ENCODE measurements at regions not wholly inside any gene's neighbourhood (a gene's known extent, or its start where the extent isn't known, plus 50 kb on each side); places are given as distances from the start of the nearest gene placed in this dataset.
"Not testable (repeated sequence)": the region's sequence is repeated elsewhere in the genome, so short reads cannot be mapped to it uniquely, and the experiment has no call there.

- 61 to 81% (median 74%) methylated on average over 2 of the region's 2 CpGs for WGBS, 5 donors
- Histone ChIP-seq H3K27ac (no peak overlapping the region), H3K36me3 (no peaks in the 10 kb centered on the region), H3K4me1 (no peaks in the 10 kb centered on the region), H3K27me3 (no peaks in the 10 kb centered on the region), H3K9me3 (no peaks in the 10 kb centered on the region), H3K4me3 (no peak overlapping the region)
- DNase-seq, result no peak
- intact Hi-C loops (cut with DNase I; ENCODE audit: low total_unique reads), result no loop called here
- TF ChIP-seq EP300 (IDR thresholded peaks at IDR 0.05) (no peak), POLR2A (IDR thresholded peaks at IDR 0.05) (no peak), POLR2AphosphoS5 (IDR thresholded peaks at IDR 0.05) (no peak), CTCF (IDR thresholded peaks at IDR 0.05) (no peak)
Measured at GRCh38 chr5:89178541-89178940, 295.6 kb upstream of the MEF2C start.

DNA sequence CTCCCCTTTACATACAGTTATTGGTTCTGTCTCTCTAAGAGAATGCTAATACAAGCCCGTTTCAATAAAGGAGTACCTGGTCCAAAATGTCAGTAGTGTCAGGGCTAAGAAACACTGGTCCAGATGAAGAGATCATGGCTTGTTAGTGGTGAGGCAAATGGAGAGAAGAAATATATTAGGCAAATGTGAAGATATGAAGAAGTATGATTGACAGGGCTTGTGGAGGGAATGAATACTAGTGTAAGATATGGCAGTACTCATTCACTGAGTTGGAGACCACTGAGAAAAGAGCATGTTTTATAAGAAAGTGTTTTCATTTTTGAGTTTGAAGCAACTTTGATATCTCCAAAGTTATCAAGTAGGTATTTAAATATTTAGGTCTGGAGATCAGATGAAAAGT, 290.5 kb upstream of the MEF2C start:
- no peak overlapping the region for H3K27ac ChIP-seq
- no peaks in the 10 kb centered on the region for H3K9me3 ChIP-seq
- H3K36me3 ChIP-seq, result no peaks in the 10 kb centered on the region
- TF ChIP-seq POLR2A (IDR thresholded peaks at IDR 0.05), result no peak
- no peak for TF ChIP-seq EP300 (IDR thresholded peaks at IDR 0.05)
- TF ChIP-seq POLR2AphosphoS5 (IDR thresholded peaks at IDR 0.05), result no peak
- TF ChIP-seq CTCF (IDR thresholded peaks at IDR 0.05), result no peak
- no peak for DNase-seq
- H3K4me3 ChIP-seq, result no peak overlapping the region
- H3K4me1 ChIP-seq, result no peaks in the 10 kb centered on the region
- intact Hi-C loops (cut with DNase I; ENCODE audit: low total_unique reads), result no loop called here
- no peaks in the 10 kb centered on the region for H3K27me3 ChIP-seq
- WGBS, 5 donors, result 65 to 82% (median 71%) methylated on average over 1 of the region's 1 CpG

DNA sequence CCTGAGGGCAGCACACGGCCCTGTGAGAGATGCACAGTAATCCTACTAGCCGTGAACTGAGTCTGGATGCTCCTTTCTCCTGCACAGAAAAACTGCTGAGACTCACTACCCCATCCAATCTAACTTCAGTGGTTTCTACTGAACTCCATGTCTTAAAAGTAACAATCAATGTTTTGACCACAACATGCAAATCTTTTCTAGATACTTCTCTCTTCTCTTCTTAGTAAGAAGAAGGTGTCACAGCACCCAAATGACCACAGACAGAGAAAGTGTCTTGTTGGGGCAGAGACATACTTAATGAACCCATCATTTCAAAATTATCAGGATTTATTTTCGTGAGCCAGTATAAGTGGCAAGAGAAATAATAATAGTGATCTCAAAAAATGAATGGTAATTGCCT, 285.8 kb upstream of the MEF2C start:
- H3K9me3 ChIP-seq, result no peaks in the 10 kb centered on the region
- H3K27ac ChIP-seq, result no peak overlapping the region
- TF ChIP-seq CTCF (IDR thresholded peaks at IDR 0.05) (no peak), POLR2A (IDR thresholded peaks at IDR 0.05) (no peak), POLR2AphosphoS5 (IDR thresholded peaks at IDR 0.05) (no peak), EP300 (IDR thresholded peaks at IDR 0.05) (no peak)
- no peaks in the 10 kb centered on the region for H3K36me3 ChIP-seq
- no peaks in the 10 kb centered on the region for H3K4me1 ChIP-seq
- 67 to 81% (median 75%) methylated on average over 3 of the region's 3 CpGs for WGBS, 5 donors
- no peaks in the 10 kb centered on the region for H3K27me3 ChIP-seq
- intact Hi-C loops (cut with DNase I; ENCODE audit: low total_unique reads), result no loop called here
- no peak for DNase-seq
- no peak overlapping the region for H3K4me3 ChIP-seq

DNA sequence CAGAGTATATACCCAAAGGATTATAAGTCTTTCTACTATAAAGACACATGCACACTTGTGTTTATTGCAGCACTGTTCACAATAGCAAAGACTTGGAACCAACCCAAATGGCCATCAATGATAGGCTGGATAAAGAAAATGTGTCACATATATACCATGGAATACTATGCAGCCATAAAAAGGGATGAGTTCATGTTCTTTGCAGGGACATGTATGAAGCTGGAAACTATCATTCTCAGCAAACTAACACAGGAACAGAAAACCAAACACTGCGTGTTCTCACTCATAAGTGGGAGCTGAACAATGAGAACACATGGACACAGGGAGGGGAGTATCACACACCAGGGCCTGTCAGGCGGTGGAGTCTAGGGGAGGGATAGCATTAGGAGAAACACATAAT, 281.7 kb upstream of the MEF2C start:
- intact Hi-C loops (cut with DNase I; ENCODE audit: low total_unique reads); DNase-seq; H3K27me3 ChIP-seq; H3K4me3 ChIP-seq; H3K27ac ChIP-seq; H3K4me1 ChIP-seq; H3K9me3 ChIP-seq; H3K36me3 ChIP-seq: not testable (repeated sequence)
- 90 to 100% (median 96%) methylated on average over 2 of the region's 2 CpGs for WGBS, 5 donors

GRCh38 chr5:89156226-89156625, 273.2 kb upstream of the MEF2C start:
- Histone ChIP-seq H3K4me1 (no peaks in the 10 kb centered on the region), H3K9me3 (no peaks in the 10 kb centered on the region), H3K27ac (no peak overlapping the region), H3K36me3 (no peaks in the 10 kb centered on the region), H3K27me3 (no peaks in the 10 kb centered on the region), H3K4me3 (no peak overlapping the region)
- TF ChIP-seq CTCF (IDR thresholded peaks at IDR 0.05), result no peak
- TF ChIP-seq POLR2AphosphoS5 (IDR thresholded peaks at IDR 0.05), result no peak
- TF ChIP-seq POLR2A (IDR thresholded peaks at IDR 0.05), result no peak
- no peak for TF ChIP-seq EP300 (IDR thresholded peaks at IDR 0.05)
- DNase-seq, result no peak
- intact Hi-C loops (cut with DNase I; ENCODE audit: low total_unique reads), result no loop called here

Measured in stomach (tissue), 8 donors.